ENCODE measurements at regions not wholly inside any gene's neighbourhood (a gene's known extent, or its start where the extent isn't known, plus 50 kb on each side); places are given as distances from the start of the nearest gene placed in this dataset.

DNA sequence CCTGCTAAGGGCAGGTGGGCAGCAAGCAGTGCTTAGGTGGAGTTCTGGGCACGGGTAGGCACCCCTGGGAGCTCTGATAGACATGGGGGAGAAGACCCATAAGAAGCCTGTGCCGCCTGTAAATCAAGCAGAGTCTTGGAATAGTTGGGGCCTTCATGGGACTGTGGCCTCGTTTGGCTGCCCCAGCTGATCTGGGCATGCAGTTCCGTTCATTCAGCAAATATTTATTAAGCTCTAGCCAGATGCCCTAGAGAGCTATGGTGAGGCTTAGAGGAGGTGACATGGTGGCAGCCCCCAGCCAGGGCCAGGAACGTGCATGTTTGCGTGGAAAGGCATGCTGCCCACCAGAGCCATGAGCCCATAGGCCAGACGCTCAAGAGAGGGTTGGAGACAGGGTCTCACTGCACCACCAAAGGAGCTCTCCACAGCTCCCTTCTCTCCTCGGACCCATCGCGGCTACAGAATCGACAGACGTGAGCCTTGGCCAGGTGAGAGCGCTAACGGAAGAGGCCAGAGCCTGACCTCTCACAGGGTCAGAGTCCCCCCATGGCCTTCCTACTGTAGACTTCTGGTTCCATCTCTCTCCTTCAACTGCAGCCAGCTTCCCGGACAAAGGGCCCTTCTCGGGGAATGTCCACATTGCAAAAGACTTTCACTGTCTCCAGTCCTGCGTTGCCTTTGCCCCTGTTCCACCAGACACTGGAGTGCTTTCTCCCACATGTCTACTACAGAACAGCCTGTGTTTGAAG lies 135.7 kb downstream of the INHBB start:
- no peak for FAIRE-seq

GRCh38 chr2:120482334-120482733 lies 136.4 kb downstream of the INHBB start:
- no peak for FAIRE-seq

GRCh38 chr2:120483355-120483754 lies 137.4 kb downstream of the INHBB start:
- no peak for FAIRE-seq

DNA sequence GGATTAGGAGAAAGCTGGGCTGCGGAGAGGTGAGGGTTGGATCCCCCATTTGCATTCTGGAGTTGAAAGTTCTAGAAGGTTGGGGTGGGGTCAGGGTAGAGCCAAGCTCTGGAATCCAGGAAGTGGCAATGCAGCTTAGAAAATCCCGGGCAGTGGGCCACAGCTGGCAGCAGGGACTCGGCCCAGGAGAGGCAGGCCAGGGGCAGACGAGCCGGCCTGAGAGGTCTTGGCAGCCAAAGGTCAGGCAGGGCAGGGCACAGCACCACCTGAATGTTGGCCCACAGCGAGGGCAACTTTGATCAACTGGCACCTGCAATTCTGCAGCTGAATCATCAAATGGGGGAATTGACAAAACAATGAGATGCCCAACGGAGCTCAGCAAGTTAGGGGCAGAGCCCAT lies 139.2 kb downstream of the INHBB start:
- FAIRE-seq, result no peak

GRCh38 chr2:120486441-120486840 lies 140.5 kb downstream of the INHBB start:
- no peak for FAIRE-seq

DNA sequence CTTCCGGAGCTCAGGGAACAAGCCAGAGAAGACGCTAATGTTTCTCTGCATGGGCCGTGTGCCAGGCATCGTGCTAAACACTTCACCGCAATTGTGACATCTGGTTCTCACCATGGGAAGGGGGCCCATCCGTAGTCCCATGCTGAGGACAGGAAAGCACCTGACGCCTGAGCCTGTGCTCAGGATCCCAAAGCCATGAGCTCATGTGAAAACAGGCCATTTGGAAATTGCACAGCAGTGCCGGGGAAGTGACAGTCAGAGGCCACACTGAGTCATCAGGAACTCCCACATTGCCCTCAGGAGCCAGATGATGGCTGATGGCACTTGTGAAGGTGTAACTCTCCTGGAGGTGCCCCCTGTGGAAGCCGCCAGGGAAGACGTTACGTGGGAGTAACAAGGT lies 141.0 kb downstream of the INHBB start:
- no peak for FAIRE-seq

DNA sequence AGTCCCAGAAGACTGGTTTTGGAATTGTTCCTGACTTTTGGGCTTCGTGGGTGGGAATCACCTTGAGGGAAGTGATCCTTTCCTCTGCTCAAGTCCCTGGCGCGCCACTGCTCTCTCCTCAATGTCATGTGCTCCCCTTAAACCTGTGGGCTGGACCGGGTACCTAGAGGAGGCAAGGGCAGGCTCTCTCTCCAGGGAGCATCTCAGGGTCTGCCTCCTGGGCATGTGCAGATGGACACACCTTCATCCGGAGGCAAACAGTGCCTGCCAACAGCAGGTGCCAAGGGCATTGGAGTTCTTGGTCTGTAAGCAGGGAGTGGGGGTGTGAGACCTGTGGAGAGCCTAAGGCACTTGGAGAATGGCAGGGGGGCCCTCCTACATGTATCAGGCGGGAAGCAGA lies 142.6 kb downstream of the INHBB start:
- no peak for FAIRE-seq

DNA sequence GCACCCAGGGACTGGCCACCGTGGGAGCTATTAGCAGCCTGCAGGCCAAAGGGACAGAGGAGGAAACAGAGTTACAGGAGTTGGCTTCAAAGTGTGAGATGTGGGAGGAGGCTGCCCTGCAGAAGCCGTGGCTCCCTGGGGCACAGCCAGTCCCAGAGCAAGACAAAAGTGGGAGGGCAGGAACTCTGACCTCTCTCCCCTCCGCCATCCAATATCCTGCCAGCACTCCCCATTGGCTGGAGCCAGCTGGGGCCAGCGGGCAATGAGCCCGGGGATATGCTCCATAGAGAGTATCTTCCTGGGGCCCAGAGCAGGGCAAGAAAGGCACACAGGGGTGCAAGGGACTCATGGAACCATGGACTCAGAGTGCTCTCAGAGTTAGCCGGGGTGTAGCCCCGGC lies 143.1 kb downstream of the INHBB start:
- FAIRE-seq, result no peak

- no peak for FAIRE-seq
Observed at GRCh38 chr2:120490091-120490798, 144.3 kb downstream of the INHBB start.

DNA sequence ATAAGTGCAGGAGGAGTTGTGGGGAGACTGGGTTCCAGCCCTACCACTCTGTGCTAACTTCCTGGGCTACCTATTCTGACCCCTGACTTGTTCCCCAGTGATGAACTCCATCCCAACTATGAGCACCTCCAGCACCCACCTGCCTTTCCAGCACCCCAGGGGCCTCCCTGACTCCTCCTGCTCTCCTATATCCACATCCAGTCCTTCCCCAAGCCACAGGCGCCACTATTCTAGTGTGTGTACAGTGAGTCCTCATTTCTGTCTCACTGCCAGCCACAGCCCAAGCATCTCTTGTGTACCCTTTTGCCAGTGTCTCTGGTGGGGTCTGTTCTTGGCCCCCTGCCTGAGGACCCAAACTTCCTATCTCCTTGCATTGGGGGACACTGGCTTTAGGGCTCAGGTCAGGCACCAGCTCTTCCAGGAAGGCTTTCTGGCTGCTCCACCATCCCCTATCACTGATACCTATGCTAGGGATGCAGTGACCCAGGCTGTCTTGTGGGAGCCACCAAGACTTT lies 145.2 kb downstream of the INHBB start:
- FAIRE-seq, result no peak

- FAIRE-seq, result no peak
Observed at GRCh38 chr2:120493231-120493630, 147.3 kb downstream of the INHBB start.

GRCh38 chr2:120494446-120494845 lies 148.5 kb downstream of the INHBB start:
- FAIRE-seq, result no peak

DNA sequence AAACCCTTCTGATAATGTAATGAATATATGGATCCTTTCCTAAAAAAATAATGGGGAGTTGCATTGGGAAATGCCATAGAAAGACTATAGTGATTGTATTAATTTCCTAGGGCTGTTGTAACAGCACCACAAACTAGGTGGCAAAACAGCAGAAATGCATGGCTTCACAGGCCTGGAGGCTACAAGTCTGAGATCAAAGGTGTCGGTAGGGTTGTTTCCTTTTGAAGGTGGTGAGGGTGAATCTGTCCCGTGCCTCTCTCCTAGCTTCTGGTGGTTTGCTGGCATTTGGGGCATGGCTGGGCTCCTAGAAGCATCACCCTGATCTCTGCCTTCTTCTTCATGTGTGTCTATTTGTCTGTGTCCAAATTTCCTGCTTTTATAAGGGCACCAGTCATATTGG lies 149.7 kb downstream of the INHBB start:
- FAIRE-seq, result no peak

DNA sequence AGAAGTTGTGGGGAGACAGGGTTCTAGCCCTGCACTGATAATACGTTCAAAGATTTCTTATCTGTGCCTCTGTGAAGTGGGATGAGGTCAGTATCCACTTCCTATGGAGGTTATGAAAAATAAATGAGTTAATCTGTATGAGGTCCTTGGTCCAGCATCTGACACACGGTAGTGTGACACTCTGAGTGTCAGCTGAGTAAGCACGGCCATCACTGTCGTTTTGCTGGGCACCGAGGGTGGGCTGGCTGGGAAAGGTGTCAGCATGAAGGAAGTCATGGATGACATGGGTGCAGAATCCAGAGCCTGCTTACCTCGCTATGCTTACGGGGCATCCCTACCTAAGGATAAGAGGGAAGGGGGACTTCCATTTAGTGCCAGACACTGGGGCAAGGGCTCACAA lies 150.3 kb downstream of the INHBB start:
- FAIRE-seq, result no peak

DNA sequence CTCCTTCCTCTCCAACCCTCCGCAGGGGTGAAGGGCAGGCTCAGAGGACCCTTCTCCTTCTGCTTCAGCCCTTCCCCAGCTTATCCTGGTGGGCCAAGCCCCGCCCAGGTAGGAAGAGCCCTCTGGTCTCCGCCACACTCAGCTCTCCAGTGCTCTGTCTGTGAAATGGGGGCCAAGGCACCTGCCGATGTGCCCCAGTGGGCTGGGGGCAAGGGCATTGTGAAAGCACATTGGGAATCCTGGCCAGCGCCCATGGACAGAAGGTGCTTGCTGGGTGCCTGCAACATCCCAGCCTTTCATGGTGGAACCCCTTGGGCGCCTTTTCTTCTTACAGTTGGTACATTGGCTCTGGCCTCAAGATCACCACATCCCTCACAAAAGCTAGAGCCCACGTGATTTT lies 150.8 kb downstream of the INHBB start:
- no peak for FAIRE-seq

DNA sequence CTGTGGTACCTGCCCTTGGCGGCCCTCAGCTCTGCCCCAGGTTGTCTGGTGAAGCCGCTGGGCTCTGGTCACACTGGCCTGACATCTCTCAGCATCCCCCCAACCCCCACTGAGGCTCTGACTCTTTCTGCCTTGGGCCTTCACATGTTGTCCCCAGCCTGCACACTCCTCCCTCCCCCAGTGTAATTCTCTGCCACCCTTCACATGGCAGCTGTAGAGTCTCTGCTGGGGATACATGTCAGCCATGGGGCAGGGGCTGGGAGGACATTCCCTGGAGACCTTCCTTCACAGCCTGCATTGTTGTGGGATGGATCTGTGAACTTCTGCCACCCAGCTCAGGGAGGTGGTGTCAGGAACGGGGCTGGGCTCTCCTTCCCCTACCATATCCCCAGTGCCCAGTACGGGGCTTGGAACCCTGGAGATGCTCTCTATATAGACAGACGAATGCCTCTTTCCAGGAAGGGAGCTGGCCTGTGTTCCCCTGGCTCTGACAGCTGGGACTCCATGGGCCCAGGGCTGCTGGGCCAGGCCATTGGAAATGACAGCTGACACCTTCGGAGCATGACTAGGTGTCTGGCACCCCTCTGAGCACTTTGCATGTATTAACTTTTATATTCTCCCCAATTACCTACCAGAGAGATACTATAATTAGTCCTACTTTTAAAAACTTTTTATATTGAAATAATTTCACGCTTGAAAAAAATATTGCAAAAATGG lies 151.5 kb downstream of the INHBB start:
- no peak for FAIRE-seq

- FAIRE-seq, result no peak
Observed at GRCh38 chr2:120498121-120498520, 152.2 kb downstream of the INHBB start.

DNA sequence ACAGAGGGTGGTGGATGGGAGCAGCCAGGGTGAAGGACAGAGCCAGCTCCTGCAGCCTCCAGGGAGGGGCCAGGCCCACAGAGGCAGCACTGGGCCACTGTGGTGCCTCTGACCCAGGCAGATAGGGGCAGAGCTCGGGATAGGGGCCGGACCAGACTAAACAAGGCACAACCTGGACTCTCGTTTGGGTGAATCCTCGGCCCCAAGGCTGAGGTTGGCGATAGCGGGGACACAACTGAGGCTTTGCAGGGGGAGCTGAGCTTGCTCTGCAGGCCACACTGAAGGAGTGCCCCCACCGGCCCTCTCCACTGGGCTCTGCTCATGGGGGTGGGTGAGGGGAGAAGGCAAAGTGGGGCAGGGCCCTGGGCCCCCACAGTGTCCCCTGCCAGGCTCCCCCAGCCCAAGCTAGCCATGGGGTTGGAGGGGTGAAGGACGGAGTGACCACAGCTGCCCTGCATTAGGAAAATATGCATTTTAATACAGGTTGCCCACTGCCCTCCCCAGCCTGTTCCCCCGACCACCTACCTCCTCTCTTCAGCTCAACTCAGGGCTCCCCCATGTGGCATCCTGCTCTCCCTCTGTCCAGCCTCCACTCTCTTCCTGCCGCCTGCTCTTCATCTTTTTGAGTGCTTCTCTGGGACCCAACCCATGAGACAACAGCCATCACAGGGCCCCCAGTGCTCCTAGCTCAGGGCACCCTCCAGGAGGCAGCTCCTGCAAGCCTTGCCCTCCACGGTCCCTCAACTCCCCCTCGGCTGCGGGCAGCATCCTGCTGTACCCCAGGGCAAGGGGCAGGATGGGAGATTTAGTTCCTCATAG lies 152.8 kb downstream of the INHBB start:
- FAIRE-seq, result no peak

- FAIRE-seq, result no peak
Observed at GRCh38 chr2:120499784-120500495, 154.0 kb downstream of the INHBB start.

GRCh38 chr2:120501591-120501990 lies 155.7 kb downstream of the INHBB start:
- no peak for FAIRE-seq

GRCh38 chr2:120502357-120502756 lies 156.4 kb downstream of the INHBB start:
- no peak for FAIRE-seq

DNA sequence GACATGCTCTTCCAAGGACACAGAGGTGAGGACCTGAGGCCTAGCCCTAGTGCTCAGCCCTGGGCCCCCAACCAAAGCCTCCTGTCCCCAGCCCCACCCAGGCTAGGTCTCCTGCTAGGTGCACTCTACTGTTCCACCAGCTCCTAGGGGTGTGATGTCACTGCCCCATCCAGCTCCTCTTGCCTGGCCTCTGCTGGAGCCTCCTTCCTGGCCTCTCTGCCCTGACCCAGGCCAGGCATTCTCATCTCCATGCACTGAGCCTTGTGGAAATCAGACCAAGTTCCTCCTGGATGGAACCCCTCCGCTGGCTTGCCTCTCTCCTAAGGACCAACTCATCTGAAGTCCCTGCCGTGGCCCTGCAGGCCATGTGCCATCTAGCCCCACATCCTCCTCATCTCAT lies 156.8 kb downstream of the INHBB start:
- FAIRE-seq, result no peak
